Loucy (cell line): ENCODE measurements at regions not wholly inside any gene's neighbourhood (a gene's known extent, or its start where the extent isn't known, plus 50 kb on each side); places are given as distances from the start of the nearest gene placed in this dataset.

Experiments
- H2AFZ ChIP-seq: fragments of 200-600 bp; sonication (generic); 2 replicates; pipeline ENCODE4 v1.6.0; 2016; ENCODE audit warnings: antibody characterized with exemption, mild to moderate bottlenecking, low read length, moderate library complexity
- H3F3A ChIP-seq: fragments of 200-600 bp; 2 replicates; pipeline ENCODE4 v1.6.0; 2016; ENCODE audit warnings: antibody characterized with exemption, low read depth, mild to moderate bottlenecking
- H3K27me3 ChIP-seq: fragments of 200-600 bp; sonication (generic); 2 replicates; pipeline ENCODE4 v1.6.1; 2014; ENCODE audit warnings: low read length, mild to moderate bottlenecking; ENCODE audit not compliant: insufficient read depth, poor library complexity, severe bottlenecking
- H3K36me3 ChIP-seq: fragments of 200-600 bp; sonication (generic); 2 replicates; pipeline ENCODE4 v1.6.1; 2016; ENCODE audit warnings: low read length; ENCODE audit not compliant: insufficient read depth
- H3K4me1 ChIP-seq: fragments of 200-600 bp; sonication (generic); 2 replicates; pipeline ENCODE4 v1.5.1; 2014; ENCODE audit warnings: low read length, mild to moderate bottlenecking; ENCODE audit not compliant: insufficient read depth, poor library complexity, severe bottlenecking
- H3K4me2 ChIP-seq: fragments of 200-600 bp; sonication (generic); 2 replicates; pipeline ENCODE4 v1.6.0; 2014; ENCODE audit warnings: antibody characterized with exemption, low read length, low read depth, mild to moderate bottlenecking; ENCODE audit not compliant: poor library complexity, severe bottlenecking
- H3K4me3 ChIP-seq: fragments of 200-600 bp; sonication (generic); 2 replicates; pipeline ENCODE4 v1.5.1; 2014; ENCODE audit warnings: low read length, mild to moderate bottlenecking, mixed read lengths; ENCODE audit not compliant: poor library complexity, severe bottlenecking
- H3K79me2 ChIP-seq: fragments of 200-600 bp; sonication (generic); 2 replicates; pipeline ENCODE4 v1.6.1; 2014; ENCODE audit warnings: low read length; ENCODE audit not compliant: insufficient read depth
- H3K9ac ChIP-seq: fragments of 200-600 bp; sonication (generic); 2 replicates; pipeline ENCODE4 v1.6.0; 2014; ENCODE audit warnings: mild to moderate bottlenecking, low read depth, low read length, moderate library complexity; ENCODE audit not compliant: poor library complexity, severe bottlenecking
- H3K9me2 ChIP-seq: fragments of 200-600 bp; sonication (generic); replicated peaks from 2 replicates; pipeline ENCODE4 v1.6.1; 2016; ENCODE audit warnings: low read depth, low read length, mixed read lengths
- H3K9me3 ChIP-seq: fragments of 200-600 bp; sonication (generic); 2 replicates; pipeline ENCODE4 v1.6.1; 2014; ENCODE audit warnings: mild to moderate bottlenecking, antibody characterized with exemption, low read length, low read depth; ENCODE audit not compliant: insufficient read depth
- H4K20me1 ChIP-seq: fragments of 200-600 bp; sonication (generic); 2 replicates; pipeline ENCODE4 v1.6.0; 2014; ENCODE audit warnings: antibody characterized with exemption, low read length, mild to moderate bottlenecking; ENCODE audit not compliant: insufficient read depth, poor library complexity, severe bottlenecking
- EZH2phosphoT487 ChIP-seq: fragments of 200-600 bp; IDR thresholded peaks from 2 replicates; pipeline ENCODE4 v1.6.1; 2018; ENCODE audit warnings: antibody characterized with exemption, mild to moderate bottlenecking, moderate library complexity, borderline replicate concordance
- TF ChIP-seq, protein P1 (sequence below): fragments of 200-600 bp; sonication (generic); conservative IDR thresholded peaks from 2 replicates; pipeline ENCODE4 v1.5.1; 2014; ENCODE audit warnings: mild to moderate bottlenecking, antibody characterized with exemption, low read length

- Histone ChIP-seq H3K9me3 (no peaks in the 10 kb centered on the region), H3K27me3 (no peaks in the 10 kb centered on the region), H3K4me1 (peaks cover 7% of the 10 kb centered on the region), H2AFZ (no peak overlapping the region), H4K20me1 (no peaks in the 10 kb centered on the region), H3K4me2 (no peak overlapping the region), H3K9ac (no peak overlapping the region), H3K9me2 (no peaks in the 10 kb centered on the region), H3F3A (no peaks in the 10 kb centered on the region), H3K4me3 (no peak overlapping the region), H3K36me3 (no peaks in the 10 kb centered on the region), H3K79me2 (no peaks in the 10 kb centered on the region)
- TF ChIP-seq, protein P1, sequence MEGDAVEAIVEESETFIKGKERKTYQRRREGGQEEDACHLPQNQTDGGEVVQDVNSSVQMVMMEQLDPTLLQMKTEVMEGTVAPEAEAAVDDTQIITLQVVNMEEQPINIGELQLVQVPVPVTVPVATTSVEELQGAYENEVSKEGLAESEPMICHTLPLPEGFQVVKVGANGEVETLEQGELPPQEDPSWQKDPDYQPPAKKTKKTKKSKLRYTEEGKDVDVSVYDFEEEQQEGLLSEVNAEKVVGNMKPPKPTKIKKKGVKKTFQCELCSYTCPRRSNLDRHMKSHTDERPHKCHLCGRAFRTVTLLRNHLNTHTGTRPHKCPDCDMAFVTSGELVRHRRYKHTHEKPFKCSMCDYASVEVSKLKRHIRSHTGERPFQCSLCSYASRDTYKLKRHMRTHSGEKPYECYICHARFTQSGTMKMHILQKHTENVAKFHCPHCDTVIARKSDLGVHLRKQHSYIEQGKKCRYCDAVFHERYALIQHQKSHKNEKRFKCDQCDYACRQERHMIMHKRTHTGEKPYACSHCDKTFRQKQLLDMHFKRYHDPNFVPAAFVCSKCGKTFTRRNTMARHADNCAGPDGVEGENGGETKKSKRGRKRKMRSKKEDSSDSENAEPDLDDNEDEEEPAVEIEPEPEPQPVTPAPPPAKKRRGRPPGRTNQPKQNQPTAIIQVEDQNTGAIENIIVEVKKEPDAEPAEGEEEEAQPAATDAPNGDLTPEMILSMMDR: no peak
- no peak for TF ChIP-seq EZH2phosphoT487
These were observed 86.2 kb upstream of the LINC01488 start for GRCh38 chr11:69395287-69395686.

DNA sequence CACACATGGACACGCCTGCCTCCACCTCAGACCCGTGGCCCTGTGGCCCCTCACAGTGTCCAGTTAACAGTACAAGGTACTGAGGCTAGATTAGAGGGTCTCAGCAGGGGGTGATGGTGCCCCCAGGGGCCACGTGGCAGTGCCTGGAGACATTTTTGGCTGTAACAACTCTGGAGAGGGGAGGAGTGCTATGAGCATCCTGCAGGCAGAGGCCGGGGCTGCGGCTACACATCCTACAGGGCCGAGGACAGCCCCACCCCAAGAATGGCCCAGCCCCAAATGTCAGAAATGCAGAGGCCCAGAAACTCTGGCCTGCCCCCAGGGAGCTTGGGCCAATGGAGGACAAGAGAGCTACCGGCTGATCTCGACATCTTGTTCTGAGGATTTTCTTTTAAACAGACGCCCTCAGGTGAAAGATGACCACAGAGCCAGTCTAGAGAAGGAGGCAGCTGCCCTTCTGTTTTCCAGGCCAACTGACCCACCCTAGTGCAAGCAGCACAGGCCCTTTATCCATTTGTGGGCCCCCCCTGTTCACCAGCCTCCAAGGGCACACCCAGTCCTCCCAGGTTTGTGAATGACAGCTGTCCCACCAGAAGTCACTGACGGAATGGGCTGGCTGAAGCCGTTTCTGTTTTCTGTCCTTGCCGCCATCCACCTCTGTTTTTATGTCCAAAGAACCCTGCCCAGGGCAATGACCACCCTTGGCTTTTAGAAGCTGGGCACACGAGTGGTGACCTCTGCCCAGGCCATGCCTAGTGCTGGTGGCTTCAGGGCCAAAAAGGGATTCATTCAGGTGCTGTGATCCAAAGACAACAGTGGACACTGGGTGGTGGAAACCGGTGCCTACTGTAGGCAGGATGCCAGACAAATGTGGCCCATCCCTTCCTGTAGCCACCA is 85.2 kb upstream of the LINC01488 start:
- H3K4me3 ChIP-seq: no peak overlapping the region
- TF ChIP-seq, protein P1: no peak
- H3K36me3 ChIP-seq: no peaks in the 10 kb centered on the region
- peaks cover 17% of the 10 kb centered on the region for H3K4me1 ChIP-seq
- no peaks in the 10 kb centered on the region for H3K9me3 ChIP-seq
- no peaks in the 10 kb centered on the region for H3K79me2 ChIP-seq
- no peaks in the 10 kb centered on the region for H4K20me1 ChIP-seq
- H3K9me2 ChIP-seq: no peaks in the 10 kb centered on the region
- no peak overlapping the region for H3K4me2 ChIP-seq
- no peak overlapping the region for H2AFZ ChIP-seq
- H3K9ac ChIP-seq: no peak overlapping the region
- no peaks in the 10 kb centered on the region for H3K27me3 ChIP-seq
- no peaks in the 10 kb centered on the region for H3F3A ChIP-seq

DNA sequence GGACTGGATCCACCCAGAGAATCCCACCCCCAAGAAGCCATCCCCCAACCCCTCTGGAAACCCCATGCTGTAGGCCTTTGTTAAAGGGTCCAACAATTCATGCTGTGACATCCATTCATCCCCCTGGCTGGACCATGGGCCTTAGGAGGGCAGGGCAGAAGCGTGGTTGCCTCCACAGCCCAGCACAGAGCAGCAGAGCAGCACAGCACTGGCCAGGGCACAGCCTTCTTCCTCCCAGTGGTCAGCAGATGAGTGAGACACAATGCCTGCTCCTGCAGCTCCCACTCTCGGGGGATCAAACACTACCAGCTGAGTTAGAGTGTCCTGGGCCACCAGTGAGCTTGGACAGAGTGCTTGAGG is 84.5 kb upstream of the LINC01488 start:
- H3K9me2 ChIP-seq: no peaks in the 10 kb centered on the region
- H3K27me3 ChIP-seq: no peaks in the 10 kb centered on the region
- no peaks in the 10 kb centered on the region for H3K79me2 ChIP-seq
- H3K4me3 ChIP-seq: no peak overlapping the region
- no peaks in the 10 kb centered on the region for H3K36me3 ChIP-seq
- TF ChIP-seq, protein P1: no peak
- no peak for TF ChIP-seq EZH2phosphoT487
- no peaks in the 10 kb centered on the region for H3F3A ChIP-seq
- H3K4me1 ChIP-seq: peaks cover 23% of the 10 kb centered on the region
- H4K20me1 ChIP-seq: no peaks in the 10 kb centered on the region
- no peak overlapping the region for H2AFZ ChIP-seq
- no peak overlapping the region for H3K4me2 ChIP-seq
- H3K9ac ChIP-seq: no peak overlapping the region
- H3K9me3 ChIP-seq: no peaks in the 10 kb centered on the region
